GM18517 (cell line): ENCODE measurements at regions not wholly inside any gene's neighbourhood (a gene's known extent, or its start where the extent isn't known, plus 50 kb on each side); places are given as distances from the start of the nearest gene placed in this dataset.

ENCODE experiments used
- ATAC-seq: cut with Tn5 transposase; IDR thresholded peaks from one replicate; pipeline ENCODE4 v1.9.1; 2021; ENCODE audit warnings: mild to moderate bottlenecking, moderate library complexity; ENCODE audit not compliant: unreplicated experiment

GRCh38 chr3:16048435-16049318 lies 125.8 kb upstream of the GALNT15 start:
- peak; percentile 93 for ATAC-seq

- ATAC-seq, result no peak
These were observed 123.6 kb upstream of the GALNT15 start for GRCh38 chr3:16050641-16051467.

- no peak for ATAC-seq
These were observed 122.8 kb upstream of the GALNT15 start for GRCh38 chr3:16051691-16052090.

- no peak for ATAC-seq
These were observed 121.5 kb upstream of the GALNT15 start for GRCh38 chr3:16052964-16053363.

GRCh38 chr3:16053794-16054193 lies 120.7 kb upstream of the GALNT15 start:
- ATAC-seq, result no peak

GRCh38 chr3:16055606-16056211 lies 118.8 kb upstream of the GALNT15 start:
- no peak for ATAC-seq

- no peak for ATAC-seq
These were observed 118.3 kb upstream of the GALNT15 start for GRCh38 chr3:16056217-16056616.

- ATAC-seq, result no peak
These were observed 116.0 kb upstream of the GALNT15 start for GRCh38 chr3:16058521-16058920.

GRCh38 chr3:16059081-16059537 lies 115.4 kb upstream of the GALNT15 start:
- no peak for ATAC-seq

GRCh38 chr3:16059711-16060357 lies 114.6 kb upstream of the GALNT15 start:
- ATAC-seq, result no peak

- ATAC-seq, result no peak
These were observed 114.1 kb upstream of the GALNT15 start for GRCh38 chr3:16060358-16060852.

- no peak for ATAC-seq
These were observed 113.5 kb upstream of the GALNT15 start for GRCh38 chr3:16060945-16061344.

GRCh38 chr3:16061491-16061890 lies 113.0 kb upstream of the GALNT15 start:
- no peak for ATAC-seq

GRCh38 chr3:16063603-16064002 lies 110.9 kb upstream of the GALNT15 start:
- ATAC-seq, result no peak

GRCh38 chr3:16064642-16065414 lies 109.7 kb upstream of the GALNT15 start:
- ATAC-seq, result no peak

- no peak for ATAC-seq
These were observed 107.9 kb upstream of the GALNT15 start for GRCh38 chr3:16066545-16066944.

- no peak for ATAC-seq
These were observed 107.5 kb upstream of the GALNT15 start for GRCh38 chr3:16066975-16067374.

- no peak for ATAC-seq
These were observed 106.5 kb upstream of the GALNT15 start for GRCh38 chr3:16067837-16068471.

GRCh38 chr3:16069149-16069922 lies 105.1 kb upstream of the GALNT15 start:
- ATAC-seq, result no peak
